ENCODE measurements at regions not wholly inside any gene's neighbourhood (a gene's known extent, or its start where the extent isn't known, plus 50 kb on each side); places are given as distances from the start of the nearest gene placed in this dataset.

- no peak for FAIRE-seq
- peak; percentile 84 for DNase-seq (ENCODE audit: low read depth)
- no peaks in the 10 kb centered on the region for H3K27me3 ChIP-seq (ENCODE audit: control insufficient read depth, insufficient read depth, low read length)
- no peak for TF ChIP-seq CTCF (IDR thresholded peaks at IDR 0.05; ENCODE audit: insufficient read depth, low read length, severe bottlenecking)
- no peak overlapping the region for H3K4me3 ChIP-seq (ENCODE audit: low read depth, low read length)
- H3K36me3 ChIP-seq (ENCODE audit: control insufficient read depth, insufficient read depth, low read length), result no peaks in the 10 kb centered on the region
Measured at GRCh38 chr2:145777297-145777696, 1257.4 kb upstream of the ZEB2 start.

- Histone ChIP-seq H3K36me3 (ENCODE audit: control insufficient read depth, insufficient read depth, low read length) (no peaks in the 10 kb centered on the region), H3K27me3 (ENCODE audit: control insufficient read depth, insufficient read depth, low read length) (no peaks in the 10 kb centered on the region), H3K4me3 (ENCODE audit: low read depth, low read length) (no peak overlapping the region)
- FAIRE-seq (no peak), DNase-seq (ENCODE audit: low read depth) (no peak)
- TF ChIP-seq CTCF (IDR thresholded peaks at IDR 0.05; ENCODE audit: insufficient read depth, low read length, severe bottlenecking), result no peak
Measured at GRCh38 chr2:145775591-145775990, 1255.7 kb upstream of the ZEB2 start.

- H3K36me3 ChIP-seq (ENCODE audit: control insufficient read depth, insufficient read depth, low read length), result no peaks in the 10 kb centered on the region
- no peak for FAIRE-seq
- no peak for TF ChIP-seq CTCF (IDR thresholded peaks at IDR 0.05; ENCODE audit: insufficient read depth, low read length, severe bottlenecking)
- H3K4me3 ChIP-seq (ENCODE audit: low read depth, low read length), result no peak overlapping the region
- no peaks in the 10 kb centered on the region for H3K27me3 ChIP-seq (ENCODE audit: control insufficient read depth, insufficient read depth, low read length)
- no peak for DNase-seq (ENCODE audit: low read depth)
Measured at GRCh38 chr2:145771525-145771924, 1251.6 kb upstream of the ZEB2 start.

GRCh38 chr2:145769011-145769716, 1249.2 kb upstream of the ZEB2 start:
- FAIRE-seq (no peak), DNase-seq (ENCODE audit: low read depth) (no peak)
- no peaks in the 10 kb centered on the region for H3K36me3 ChIP-seq (ENCODE audit: control insufficient read depth, insufficient read depth, low read length)
- no peak for TF ChIP-seq CTCF (IDR thresholded peaks at IDR 0.05; ENCODE audit: insufficient read depth, low read length, severe bottlenecking)
- no peaks in the 10 kb centered on the region for H3K27me3 ChIP-seq (ENCODE audit: control insufficient read depth, insufficient read depth, low read length)
- H3K4me3 ChIP-seq (ENCODE audit: low read depth, low read length), result no peak overlapping the region

- Histone ChIP-seq H3K36me3 (ENCODE audit: control insufficient read depth, insufficient read depth, low read length) (no peaks in the 10 kb centered on the region), H3K4me3 (ENCODE audit: low read depth, low read length) (no peak overlapping the region), H3K27me3 (ENCODE audit: control insufficient read depth, insufficient read depth, low read length) (no peaks in the 10 kb centered on the region)
- DNase-seq (ENCODE audit: low read depth), result no peak
- TF ChIP-seq CTCF (IDR thresholded peaks at IDR 0.05; ENCODE audit: insufficient read depth, low read length, severe bottlenecking), result no peak
- FAIRE-seq, result no peak
Measured at GRCh38 chr2:145765874-145766273, 1246.0 kb upstream of the ZEB2 start.

- no peak for DNase-seq (ENCODE audit: low read depth)
- Histone ChIP-seq H3K4me3 (ENCODE audit: low read depth, low read length) (no peak overlapping the region), H3K36me3 (ENCODE audit: control insufficient read depth, insufficient read depth, low read length) (no peaks in the 10 kb centered on the region), H3K27me3 (ENCODE audit: control insufficient read depth, insufficient read depth, low read length) (no peaks in the 10 kb centered on the region)
- no peak for FAIRE-seq
- no peak for TF ChIP-seq CTCF (IDR thresholded peaks at IDR 0.05; ENCODE audit: insufficient read depth, low read length, severe bottlenecking)
Measured at GRCh38 chr2:145764631-145765030, 1244.7 kb upstream of the ZEB2 start.

All from bronchial epithelial cell (primary cell).